ENCODE measurements at regions not wholly inside any gene's neighbourhood (a gene's known extent, or its start where the extent isn't known, plus 50 kb on each side); places are given as distances from the start of the nearest gene placed in this dataset.

GRCh38 chr4:14835708-14836425 lies 166.4 kb upstream of the CPEB2 start:
- DNase-seq (ENCODE audit: low read depth in 2 of 2) = no peak

DNA sequence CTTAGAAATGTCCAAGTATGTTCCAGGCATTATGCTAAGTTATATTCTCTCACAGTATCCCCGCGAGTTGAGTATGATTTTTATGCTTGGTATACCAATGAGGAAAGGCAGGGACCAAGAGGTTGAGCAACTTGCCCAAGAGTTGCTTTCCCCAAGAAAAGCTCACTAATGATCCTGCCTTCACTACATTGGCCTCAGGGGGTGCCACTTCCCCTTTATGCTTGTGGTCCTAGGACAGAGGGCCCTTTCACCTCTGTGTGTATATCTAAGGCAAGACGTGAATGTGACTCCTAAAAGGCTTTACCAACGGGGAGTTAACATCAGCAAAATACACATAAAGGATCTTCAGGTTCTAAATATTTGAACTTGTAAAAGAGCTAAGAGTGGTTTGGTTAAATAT lies 164.4 kb upstream of the CPEB2 start:
- DNase-seq (ENCODE audit: low read depth in 2 of 2) = no peak

GRCh38 chr4:14841801-14842768 lies 160.2 kb upstream of the CPEB2 start:
- no peak for DNase-seq (ENCODE audit: low read depth in 2 of 2)

DNA sequence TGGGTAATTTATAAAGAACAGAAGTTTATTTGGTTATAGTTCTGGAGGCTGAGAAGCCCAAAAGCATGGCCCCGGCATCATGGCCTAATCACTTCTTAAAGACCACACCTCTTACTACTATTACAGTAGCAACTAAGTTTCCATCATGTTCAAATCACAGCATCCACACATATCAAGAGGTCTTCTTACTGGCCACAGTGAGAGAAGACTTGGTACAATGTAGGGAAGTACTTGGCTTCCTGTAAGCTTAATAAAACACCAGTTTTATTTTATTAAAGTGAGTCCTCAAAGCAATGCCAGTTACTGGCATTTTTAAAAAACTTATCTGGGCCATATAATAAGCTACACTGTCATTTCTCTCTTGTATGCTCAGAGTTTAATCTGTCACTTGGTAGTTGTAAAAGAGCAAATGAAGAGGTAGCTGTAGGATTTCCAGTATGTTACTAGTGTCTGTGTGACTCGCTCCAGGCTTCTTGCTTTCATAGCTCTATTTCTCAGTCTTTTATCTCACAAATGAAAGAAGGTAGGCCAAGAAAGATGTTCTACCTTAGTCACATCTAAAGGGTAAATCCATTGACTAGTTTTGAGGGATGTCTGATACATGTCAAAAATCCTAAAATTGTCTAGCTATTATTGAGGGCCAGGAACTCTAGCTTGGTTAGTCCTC lies 159.2 kb upstream of the CPEB2 start:
- DNase-seq (ENCODE audit: low read depth in 2 of 2) = no peak

DNA sequence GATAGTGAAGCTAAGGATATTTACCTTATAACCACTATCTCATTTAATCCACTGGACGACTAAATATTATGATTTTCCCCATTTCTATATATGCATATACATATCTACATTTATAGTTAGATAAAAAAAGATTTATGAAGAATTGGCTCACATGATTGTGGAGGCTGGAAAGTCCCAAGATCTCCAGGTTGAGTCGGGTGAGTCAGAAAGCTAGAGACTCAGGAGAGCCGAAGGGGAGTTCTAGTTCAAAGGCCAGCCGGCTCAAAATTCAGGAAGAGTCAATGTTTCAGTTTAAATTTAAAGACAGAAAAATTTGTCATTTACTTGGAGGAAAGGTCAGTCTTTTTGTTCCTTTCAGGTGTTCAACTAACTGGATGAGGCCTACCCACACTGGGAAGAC lies 158.2 kb upstream of the CPEB2 start:
- no peak for DNase-seq (ENCODE audit: low read depth in 2 of 2)

GRCh38 chr4:14848229-14848628 lies 154.1 kb upstream of the CPEB2 start:
- DNase-seq (ENCODE audit: low read depth in 2 of 2) = no peak

- DNase-seq (ENCODE audit: low read depth in 2 of 2) = no peak
Measured at GRCh38 chr4:14850455-14851097, 151.7 kb upstream of the CPEB2 start.

GRCh38 chr4:14853176-14853943 lies 148.9 kb upstream of the CPEB2 start:
- DNase-seq (ENCODE audit: low read depth in 2 of 2) = no peak

DNA sequence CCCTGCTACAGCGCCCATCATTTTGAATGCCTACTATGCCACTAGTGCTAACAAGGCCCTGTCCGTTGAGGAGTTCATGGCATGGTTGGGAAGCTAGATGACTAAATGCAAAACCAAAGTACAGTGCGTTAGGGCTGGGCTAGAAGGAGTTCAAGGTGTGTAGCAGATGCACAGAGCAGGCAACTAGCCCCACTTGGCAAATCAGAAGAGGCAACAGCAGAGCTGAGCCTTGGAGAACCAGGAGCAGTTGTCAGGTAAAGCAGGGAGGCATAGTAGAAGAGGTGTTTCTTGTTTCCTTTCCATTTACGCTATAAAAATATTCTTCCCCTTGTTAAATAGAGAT lies 146.6 kb upstream of the CPEB2 start:
- DNase-seq (ENCODE audit: low read depth in 2 of 2) = no peak

GRCh38 chr4:14856062-14856933 lies 146.0 kb upstream of the CPEB2 start:
- DNase-seq (ENCODE audit: low read depth in 2 of 2) = peak in 1 of 2 donors; percentile 11

DNA sequence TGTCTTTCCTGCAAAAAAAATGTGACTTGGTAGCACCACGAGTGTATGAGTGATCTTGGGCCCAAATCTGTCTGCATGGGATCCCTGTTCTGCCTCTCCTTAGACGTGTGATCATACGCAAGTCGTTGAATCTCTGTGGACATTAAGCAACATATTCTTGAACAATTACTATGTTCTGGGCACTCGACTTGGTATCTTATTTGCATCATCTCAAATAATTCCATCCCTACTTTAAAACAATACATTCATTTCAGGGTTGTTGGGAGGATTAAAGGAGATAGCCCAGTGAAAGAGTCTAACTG lies 145.4 kb upstream of the CPEB2 start:
- no peak for DNase-seq (ENCODE audit: low read depth in 2 of 2)

DNA sequence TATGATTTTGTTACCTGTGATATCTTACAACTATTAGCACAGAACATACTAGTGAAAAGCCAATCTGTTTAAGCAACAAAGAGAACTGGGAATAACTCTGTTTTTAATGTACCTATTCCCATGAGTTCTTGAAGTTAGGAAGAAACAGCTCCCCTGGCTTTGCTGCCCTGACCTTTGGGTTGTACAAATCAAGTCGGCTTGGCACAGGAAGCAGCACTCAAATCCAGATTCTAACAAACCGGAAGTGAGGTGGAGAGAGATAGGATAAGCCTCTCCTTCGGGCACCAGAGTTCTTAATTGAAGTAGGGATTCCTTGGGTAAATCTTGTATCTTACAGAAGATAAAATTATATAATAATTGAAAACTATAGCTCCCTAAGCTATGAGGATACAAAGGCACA lies 144.8 kb upstream of the CPEB2 start:
- DNase-seq (ENCODE audit: low read depth in 2 of 2) = no peak

DNA sequence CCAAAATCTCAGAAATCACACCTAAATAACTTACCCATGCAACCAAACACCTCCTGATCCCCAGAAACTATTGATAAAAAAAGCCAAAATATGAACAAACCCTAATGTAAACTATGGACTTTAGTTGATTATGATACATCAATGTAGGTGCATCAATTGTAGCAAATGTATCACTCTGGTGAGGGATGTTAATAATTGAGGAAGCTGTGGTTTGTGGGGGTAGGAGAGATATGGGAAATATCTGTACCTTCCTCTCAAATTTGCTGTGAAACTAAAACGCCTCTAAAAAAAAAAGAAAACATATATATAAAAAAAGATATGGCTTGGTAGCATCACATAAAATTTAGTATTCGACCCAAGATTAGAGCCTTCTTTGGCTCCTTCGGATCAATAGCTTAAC lies 144.3 kb upstream of the CPEB2 start:
- no peak for DNase-seq (ENCODE audit: low read depth in 2 of 2)

DNA sequence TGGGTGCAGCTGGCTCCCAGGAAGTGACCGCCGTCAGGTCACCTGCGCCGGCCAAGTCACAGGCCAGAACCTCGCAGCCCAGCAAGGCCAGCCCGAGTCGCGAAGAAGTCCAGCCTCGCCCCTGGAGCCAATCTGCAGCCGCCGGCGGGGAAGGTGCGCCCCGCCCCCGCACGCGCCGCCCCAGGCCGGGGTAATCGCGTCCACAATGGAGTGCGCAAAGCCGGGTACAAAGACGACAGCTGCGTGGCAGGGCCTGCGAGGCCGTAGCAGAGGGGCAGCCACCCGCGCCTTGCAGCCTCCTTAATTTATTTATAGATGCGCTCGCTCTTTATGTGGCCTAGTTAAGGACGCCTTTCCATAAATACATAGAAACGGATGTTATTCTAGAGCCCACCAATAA lies 139.4 kb upstream of the CPEB2 start:
- DNase-seq (ENCODE audit: low read depth in 2 of 2) = no peak

DNA sequence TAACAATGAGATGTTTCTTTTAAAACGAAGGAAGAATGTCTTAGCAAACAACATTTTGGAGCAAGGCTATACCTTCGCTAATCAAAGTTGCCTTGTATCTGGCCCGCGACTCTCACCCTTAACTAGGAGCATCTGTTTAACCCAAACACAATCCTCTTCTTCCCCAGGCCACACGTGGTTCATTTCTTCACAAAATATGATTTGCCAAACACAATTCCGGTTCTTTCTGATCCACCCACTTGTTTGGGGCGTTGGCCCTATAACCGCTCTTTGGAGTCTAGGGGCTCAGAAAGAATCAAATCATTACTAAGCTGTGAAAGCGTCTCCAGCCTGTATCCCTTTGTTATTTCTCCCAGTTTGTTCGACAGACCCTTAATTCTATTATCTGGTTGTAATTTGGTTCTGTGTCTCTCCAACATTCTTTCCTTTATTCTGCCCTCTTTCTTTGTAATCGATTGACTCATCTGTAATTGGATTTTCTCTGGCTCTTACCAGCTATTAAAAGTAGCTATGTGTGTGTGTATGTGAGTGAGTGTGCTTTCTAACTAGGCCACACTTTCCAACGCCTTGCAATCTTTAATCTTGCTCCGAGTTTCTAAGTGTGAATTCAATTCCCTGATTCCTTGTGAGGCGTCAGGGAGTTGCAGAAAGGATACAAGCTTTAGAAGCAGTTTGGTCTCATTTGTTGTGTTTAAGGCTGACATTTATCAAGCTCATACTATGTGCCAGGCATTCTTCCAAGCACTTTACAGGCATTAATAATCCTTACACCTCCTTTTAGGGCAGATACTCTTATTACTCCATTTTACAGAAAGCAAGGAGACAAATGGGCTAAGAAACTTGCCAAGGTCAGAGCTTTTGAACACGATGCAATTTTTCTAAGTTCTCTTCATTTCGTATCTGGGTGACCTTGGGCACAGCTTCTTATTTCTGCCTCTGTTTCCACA lies 138.6 kb upstream of the CPEB2 start:
- no peak for DNase-seq (ENCODE audit: low read depth in 2 of 2)

DNA sequence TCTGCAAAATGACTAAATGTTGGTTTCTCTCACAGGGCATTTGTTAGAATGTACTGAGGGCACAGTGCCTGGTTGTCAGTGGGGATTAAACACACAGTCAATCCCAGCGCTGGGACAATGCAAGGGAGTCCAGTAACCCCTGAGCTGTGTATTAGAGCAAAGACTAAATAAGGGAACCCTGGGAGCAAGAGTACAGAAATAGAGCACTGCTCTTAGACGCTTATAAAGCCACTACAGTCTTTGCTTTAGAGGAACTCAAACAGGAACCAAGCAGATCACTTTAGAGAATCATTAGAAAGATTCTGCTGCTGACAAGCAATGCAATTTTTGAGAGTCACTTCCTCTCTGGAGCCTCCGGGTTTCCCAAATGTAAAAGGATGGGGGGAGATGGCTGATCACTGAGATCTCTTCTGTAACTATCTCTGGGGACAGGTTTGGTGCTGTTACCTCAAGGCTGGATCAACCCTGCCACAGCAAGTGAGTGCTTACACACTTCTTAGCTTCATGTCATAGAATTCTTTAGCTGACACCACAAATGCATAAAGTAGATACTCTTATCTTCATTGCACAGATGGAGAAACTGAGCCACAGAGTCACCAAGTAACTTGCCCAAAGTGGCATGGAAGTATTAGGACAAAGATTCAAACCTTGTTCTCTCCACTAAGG lies 137.8 kb upstream of the CPEB2 start:
- no peak for DNase-seq (ENCODE audit: low read depth in 2 of 2)

DNA sequence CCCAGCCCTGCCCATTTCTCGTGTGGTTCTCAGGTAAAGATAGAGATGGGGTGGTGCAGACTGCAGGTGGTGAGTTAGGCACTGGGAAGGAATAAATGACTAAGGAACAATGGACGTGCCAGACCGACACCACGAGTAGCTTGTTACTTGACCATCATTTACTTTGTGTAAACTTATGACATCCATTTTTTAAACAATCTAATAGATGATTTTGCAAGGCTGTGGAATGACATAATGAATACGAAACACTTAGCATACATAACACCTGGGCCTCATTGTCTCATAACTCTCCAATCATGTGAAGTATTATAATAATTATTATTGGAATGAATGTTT lies 137.3 kb upstream of the CPEB2 start:
- no peak for DNase-seq (ENCODE audit: low read depth in 2 of 2)

DNA sequence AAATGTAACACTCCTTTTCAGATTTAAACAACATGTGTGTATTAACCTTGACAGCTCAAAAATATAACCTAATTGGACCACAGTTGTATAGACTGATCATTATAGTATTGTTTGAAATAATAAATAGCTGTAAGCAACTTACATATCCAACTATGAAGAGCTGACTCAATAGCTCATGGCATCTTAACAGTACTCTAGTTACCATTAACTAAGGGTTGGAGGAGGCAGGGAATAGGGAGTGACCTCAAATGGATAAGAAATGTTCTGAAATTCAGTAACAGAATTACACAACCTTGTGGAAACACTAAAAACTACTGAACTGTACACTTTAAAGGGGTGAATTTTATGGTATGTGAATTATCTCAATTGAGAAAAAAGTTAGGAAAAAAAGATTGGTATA lies 136.5 kb upstream of the CPEB2 start:
- no peak for DNase-seq (ENCODE audit: low read depth in 2 of 2)

DNA sequence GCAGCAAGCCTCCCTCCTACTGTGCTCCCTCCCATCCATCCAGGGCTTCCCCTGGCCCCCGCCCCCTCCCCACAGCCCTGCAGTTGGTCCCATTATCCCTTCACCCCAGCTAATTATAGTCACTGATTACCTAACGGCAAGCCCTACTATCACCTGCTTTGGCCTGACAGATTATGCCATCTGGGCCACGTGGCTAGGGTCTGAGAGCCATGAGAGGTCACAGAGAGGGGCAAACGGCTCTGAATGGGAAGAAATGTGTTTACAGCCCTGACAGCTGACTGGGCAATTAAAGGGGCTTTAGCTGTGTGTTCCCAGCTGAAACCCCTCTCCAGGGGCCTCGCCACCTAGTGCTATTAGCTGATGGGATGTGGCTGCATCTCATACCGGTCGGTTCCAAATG lies 134.4 kb upstream of the CPEB2 start:
- DNase-seq (ENCODE audit: low read depth in 2 of 2) = no peak

Measured in stimulated activated CD4-positive, alpha-beta T cell treated with anti-CD3 and anti-CD28 coated beads, Interleukin-1b, Interleukin-23, amount 100 ng/mL, for 1 hour (primary cell).